Sigmoid colon (tissue), 6 donors: ENCODE measurements at regions not wholly inside any gene's neighbourhood (a gene's known extent, or its start where the extent isn't known, plus 50 kb on each side); places are given as distances from the start of the nearest gene placed in this dataset.
"Not testable (repeated sequence)": the region's sequence is repeated elsewhere in the genome, so short reads cannot be mapped to it uniquely, and the experiment has no call there.

ENCODE experiments used
- DNase-seq: peaks from one replicate; pipeline ENCODE4 v3.0.0-alpha.2; 2019
- H3K27ac ChIP-seq, 4 donors: fragments of 200-600 bp; sonication (generic); one replicate each; pipeline ENCODE4 v1.5.1; 2016 to 2019; ENCODE audit warnings: mild to moderate bottlenecking in 1 of 4
- H3K27me3 ChIP-seq, 3 donors: fragments of 200-600 bp; sonication (generic); one replicate each; pipeline ENCODE4 v1.5.1; 2019; ENCODE audit warnings: mild to moderate bottlenecking in 1 of 3
- H3K36me3 ChIP-seq, 4 donors: fragments of 200-600 bp; sonication (generic); one replicate each; pipeline ENCODE4 v1.5.1; 2016 to 2019
- H3K4me1 ChIP-seq, 4 donors: fragments of 200-600 bp; sonication (generic); one replicate each; pipeline ENCODE4 v1.5.1; 2017 to 2019
- H3K4me3 ChIP-seq, 4 donors: fragments of 200-600 bp; sonication (generic); one replicate each; pipeline ENCODE4 v1.5.1; 2017 to 2019; ENCODE audit warnings: mild to moderate bottlenecking in 2 of 4, moderate library complexity in 1 of 4
- H3K9me3 ChIP-seq, 4 donors: fragments of 200-600 bp in 3 of 4; sonication (generic) in 3 of 4; one replicate each; pipeline versions ENCODE4 v1.5.1 to v1.6.1; 2013 to 2019
- EP300 ChIP-seq, 4 donors: sonication (generic); formaldehyde crosslinking; IDR thresholded peaks; one replicate each; pipeline ENCODE4 v1.6.1; 2017; ENCODE audit warnings: antibody characterized with exemption in 4 of 4
- POLR2A ChIP-seq, 2 donors: fragments of 450-650 bp; IDR thresholded peaks; one replicate each; pipeline ENCODE4 v1.6.1; 2016; ENCODE audit warnings: antibody characterized with exemption in 2 of 2, mild to moderate bottlenecking in 2 of 2, moderate library complexity in 2 of 2
- POLR2AphosphoS5 ChIP-seq, 4 donors: sonication (generic); formaldehyde crosslinking; IDR thresholded peaks; one replicate each; pipeline ENCODE4 v1.6.1; 2017; ENCODE audit warnings: antibody characterized with exemption in 4 of 4
- WGBS, 2 donors: extraction: QIAGEN DNeasy Blood & Tissue Kit; methylation state at CpG; one replicate each; pipeline ENCODE4 v1.1.7; 2013; 5-methylcytosine and 5-hydroxymethylcytosine counted together
- intact Hi-C: fragments of 100-400 bp; cut with DNase I; formaldehyde crosslinking; loops from one replicate; pipeline ENCODE4 v1.15.1; 2023
- TF ChIP-seq, protein P1 (sequence below), 4 experiments: fragments of 450-650 bp in 3 of 4; fragments of 200-600 bp in 1 of 4; IDR thresholded peaks; one replicate each; pipeline ENCODE4 v1.5.1; 2016 to 2019; ENCODE audit warnings: antibody characterized with exemption in 4 of 4, mild to moderate bottlenecking in 3 of 4, moderate library complexity in 2 of 4
- donor health status: healthy with polysubstance abuse.
- donor health status: healthy.

DNA sequence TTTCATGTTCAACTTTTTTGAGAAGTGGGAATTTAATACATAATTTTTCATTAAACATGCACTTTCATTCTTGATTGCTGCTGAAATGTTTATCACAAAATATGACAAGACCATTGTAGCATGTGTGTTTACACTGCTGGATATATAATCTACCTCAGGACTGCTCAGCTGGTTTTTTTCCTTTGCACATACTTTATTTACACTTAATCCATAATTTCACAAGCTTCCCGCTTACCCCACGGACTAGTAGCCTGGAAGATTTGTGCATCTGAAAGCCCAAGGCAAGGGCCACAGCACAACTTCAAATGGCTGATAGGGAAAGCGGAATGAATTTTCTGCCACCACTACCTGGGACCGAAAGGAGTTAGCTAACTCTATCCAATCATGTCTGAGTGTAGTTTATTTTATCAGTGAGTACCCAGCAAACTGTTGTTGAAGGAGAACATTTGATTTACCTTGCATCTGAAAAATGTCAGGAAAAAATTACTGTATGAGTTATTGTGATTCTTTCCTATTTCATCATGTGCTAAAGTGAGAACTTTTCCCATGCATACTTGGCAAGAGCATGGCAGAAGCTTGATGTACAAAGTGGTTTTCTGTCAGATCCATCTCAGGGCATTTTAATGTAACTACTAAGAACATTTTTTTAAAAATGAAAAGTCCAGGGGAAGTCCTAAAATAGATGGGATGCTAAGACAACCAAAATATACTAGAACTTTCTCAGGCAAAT lies 558.2 kb upstream of the USP24 start:
- H3K4me1 ChIP-seq: no peaks in the 10 kb centered on the region
- no peaks in the 10 kb centered on the region for H3K9me3 ChIP-seq
- H3K27ac ChIP-seq: no peak overlapping the region
- TF ChIP-seq, protein P1, sequence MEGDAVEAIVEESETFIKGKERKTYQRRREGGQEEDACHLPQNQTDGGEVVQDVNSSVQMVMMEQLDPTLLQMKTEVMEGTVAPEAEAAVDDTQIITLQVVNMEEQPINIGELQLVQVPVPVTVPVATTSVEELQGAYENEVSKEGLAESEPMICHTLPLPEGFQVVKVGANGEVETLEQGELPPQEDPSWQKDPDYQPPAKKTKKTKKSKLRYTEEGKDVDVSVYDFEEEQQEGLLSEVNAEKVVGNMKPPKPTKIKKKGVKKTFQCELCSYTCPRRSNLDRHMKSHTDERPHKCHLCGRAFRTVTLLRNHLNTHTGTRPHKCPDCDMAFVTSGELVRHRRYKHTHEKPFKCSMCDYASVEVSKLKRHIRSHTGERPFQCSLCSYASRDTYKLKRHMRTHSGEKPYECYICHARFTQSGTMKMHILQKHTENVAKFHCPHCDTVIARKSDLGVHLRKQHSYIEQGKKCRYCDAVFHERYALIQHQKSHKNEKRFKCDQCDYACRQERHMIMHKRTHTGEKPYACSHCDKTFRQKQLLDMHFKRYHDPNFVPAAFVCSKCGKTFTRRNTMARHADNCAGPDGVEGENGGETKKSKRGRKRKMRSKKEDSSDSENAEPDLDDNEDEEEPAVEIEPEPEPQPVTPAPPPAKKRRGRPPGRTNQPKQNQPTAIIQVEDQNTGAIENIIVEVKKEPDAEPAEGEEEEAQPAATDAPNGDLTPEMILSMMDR (IDR thresholded peaks at IDR 0.05): no peak
- TF ChIP-seq POLR2A (IDR thresholded peaks at IDR 0.05) (no peak), EP300 (IDR thresholded peaks at IDR 0.05) (no peak), POLR2AphosphoS5 (IDR thresholded peaks at IDR 0.05) (no peak)
- no peak overlapping the region for H3K4me3 ChIP-seq
- DNase-seq: no peak
- H3K36me3 ChIP-seq: no peaks in the 10 kb centered on the region
- 86 to 93% methylated on average over 4 of the region's 4 CpGs for WGBS, 2 donors
- H3K27me3 ChIP-seq: no peaks in the 10 kb centered on the region
- intact Hi-C loops: no loop called here

DNA sequence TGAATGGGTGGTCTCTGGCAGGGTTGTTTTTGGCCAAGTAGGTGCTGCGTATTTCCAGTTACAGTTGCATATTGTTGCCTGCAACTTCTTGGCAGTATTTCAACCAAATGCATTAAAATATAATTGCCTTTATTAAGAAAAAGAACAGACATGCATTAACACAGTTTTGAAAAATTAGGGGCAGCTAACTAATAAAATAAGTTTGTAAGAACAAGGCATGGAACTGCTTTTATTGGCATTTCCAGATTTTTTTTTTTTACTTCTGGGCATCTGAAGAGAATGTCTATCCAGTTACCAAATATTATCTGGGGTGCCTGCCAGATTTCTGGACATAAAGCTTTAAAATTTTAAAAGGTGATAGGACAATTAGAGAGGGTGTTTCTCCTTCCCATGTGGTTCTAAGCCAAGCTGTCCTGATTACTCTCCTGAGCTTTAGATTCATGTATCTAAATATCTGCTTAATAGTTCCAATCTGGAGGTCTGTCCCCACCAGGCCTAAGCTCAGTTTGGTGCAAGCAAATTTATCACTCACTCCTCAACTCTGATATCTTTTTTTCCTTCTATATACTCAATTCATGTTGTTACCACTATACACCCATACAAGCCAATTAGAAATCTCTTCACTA lies 553.3 kb upstream of the USP24 start:
- H3K4me1 ChIP-seq: no peaks in the 10 kb centered on the region
- TF ChIP-seq EP300 (IDR thresholded peaks at IDR 0.05): no peak
- TF ChIP-seq POLR2AphosphoS5 (IDR thresholded peaks at IDR 0.05): no peak
- TF ChIP-seq, protein P1 (IDR thresholded peaks at IDR 0.05): no peak
- TF ChIP-seq POLR2A (IDR thresholded peaks at IDR 0.05): no peak
- H3K9me3 ChIP-seq: no peaks in the 10 kb centered on the region
- no peak for DNase-seq
- no peaks in the 10 kb centered on the region for H3K36me3 ChIP-seq
- no peak overlapping the region for H3K4me3 ChIP-seq
- 89 to 90% methylated on average over 1 of the region's 1 CpG for WGBS, 2 donors
- no peak overlapping the region for H3K27ac ChIP-seq
- intact Hi-C loops: no loop called here
- H3K27me3 ChIP-seq: no peaks in the 10 kb centered on the region

DNA sequence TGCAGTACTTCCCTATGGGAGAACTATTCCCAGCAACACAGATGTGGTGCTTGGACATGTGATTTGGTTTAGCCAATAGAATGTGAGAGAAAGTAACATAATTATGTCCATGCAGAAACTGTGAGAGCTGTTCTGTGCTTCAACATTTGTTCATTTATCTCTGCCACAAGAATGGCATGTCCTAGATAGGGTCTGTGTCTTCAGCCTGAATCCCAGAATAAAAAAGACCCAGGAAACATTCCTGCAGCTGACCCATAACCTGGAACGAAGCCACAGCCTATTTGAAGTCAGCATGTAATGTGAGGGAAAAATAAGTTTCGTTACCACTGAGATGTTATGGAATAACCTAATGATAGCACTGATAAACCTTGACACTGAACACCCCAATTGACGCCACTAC lies 552.0 kb upstream of the USP24 start:
- Histone ChIP-seq H3K4me1 (no peaks in the 10 kb centered on the region), H3K27me3 (no peaks in the 10 kb centered on the region), H3K27ac (no peak overlapping the region), H3K4me3 (no peak overlapping the region), H3K36me3 (no peaks in the 10 kb centered on the region), H3K9me3 (no peaks in the 10 kb centered on the region)
- 85 to 89% methylated on average over 3 of the region's 3 CpGs for WGBS, 2 donors
- intact Hi-C loops: no loop called here
- no peak for DNase-seq
- TF ChIP-seq POLR2A (IDR thresholded peaks at IDR 0.05) (no peak), EP300 (IDR thresholded peaks at IDR 0.05) (no peak), POLR2AphosphoS5 (IDR thresholded peaks at IDR 0.05) (no peak)
- TF ChIP-seq, protein P1 (IDR thresholded peaks at IDR 0.05): no peak

DNA sequence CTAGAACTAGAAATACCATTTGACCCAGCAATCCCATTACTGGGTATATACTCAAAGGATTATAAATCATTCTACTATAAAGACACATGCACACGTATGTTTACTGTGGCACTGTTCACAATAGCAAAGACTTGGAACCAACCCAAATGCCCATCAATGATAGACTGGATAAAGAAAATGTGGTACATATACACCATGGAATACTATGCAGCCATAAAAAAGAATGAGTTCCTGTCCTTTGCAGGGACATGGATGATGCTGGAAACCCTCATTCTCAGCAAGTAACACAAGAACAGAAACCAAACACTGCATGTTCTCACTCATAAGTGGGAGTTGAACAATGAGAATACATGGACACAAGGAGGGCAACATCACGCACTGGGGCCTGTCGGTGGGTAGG lies 550.3 kb upstream of the USP24 start:
- DNase-seq, H3K4me3 ChIP-seq, H3K27me3 ChIP-seq, H3K4me1 ChIP-seq, H3K9me3 ChIP-seq, H3K36me3 ChIP-seq, intact Hi-C loops, H3K27ac ChIP-seq: not testable (repeated sequence)
- WGBS, 2 donors: 89 to 97% methylated on average over 3 of the region's 3 CpGs

DNA sequence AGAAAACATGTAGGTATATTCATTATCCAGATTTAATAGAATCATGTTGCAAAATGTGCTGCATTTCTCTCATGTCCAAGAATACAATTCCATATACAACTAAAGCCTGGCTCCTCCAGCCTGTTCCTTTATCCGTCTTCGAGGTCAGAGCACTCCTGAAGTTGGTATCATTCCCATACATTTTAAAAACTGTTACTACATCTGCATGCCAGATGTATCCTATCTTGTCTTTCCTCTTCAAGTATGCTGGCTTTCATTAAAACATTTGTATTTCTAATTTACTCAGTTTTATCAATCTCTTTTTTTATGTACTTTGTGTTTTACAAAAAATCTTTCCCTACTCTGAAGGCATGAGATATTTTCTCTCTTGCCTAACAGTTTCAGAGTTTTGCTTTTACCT lies 536.6 kb upstream of the USP24 start:
- no peak for DNase-seq
- no peaks in the 10 kb centered on the region for H3K36me3 ChIP-seq
- no peak for TF ChIP-seq EP300 (IDR thresholded peaks at IDR 0.05)
- no peak for TF ChIP-seq POLR2AphosphoS5 (IDR thresholded peaks at IDR 0.05)
- TF ChIP-seq, protein P1 (IDR thresholded peaks at IDR 0.05): no peak
- no peak for TF ChIP-seq POLR2A (IDR thresholded peaks at IDR 0.05)
- intact Hi-C loops: no loop called here
- H3K27ac ChIP-seq: no peak overlapping the region
- no peaks in the 10 kb centered on the region for H3K27me3 ChIP-seq
- H3K9me3 ChIP-seq: peaks cover 0 to 3% (median under 1%) of the 10 kb centered on the region in 4 donors
- no peak overlapping the region for H3K4me3 ChIP-seq
- 87 to 92% methylated on average over 2 of the region's 2 CpGs for WGBS, 2 donors
- H3K4me1 ChIP-seq: no peaks in the 10 kb centered on the region
